ENCODE measurements at regions not wholly inside any gene's neighbourhood (a gene's known extent, or its start where the extent isn't known, plus 50 kb on each side); places are given as distances from the start of the nearest gene placed in this dataset.

- no peaks in the 10 kb centered on the region for H3K36me3 ChIP-seq
- no peak for DNase-seq
- no peak overlapping the region for H3K27ac ChIP-seq
- H3K4me1 ChIP-seq = peaks cover 0 to 4% (median 0%) of the 10 kb centered on the region in 4 donors
- no peak overlapping the region for H3K4me3 ChIP-seq
- TF ChIP-seq POLR2A (IDR thresholded peaks at IDR 0.05) = no peak
- TF ChIP-seq, protein P1, sequence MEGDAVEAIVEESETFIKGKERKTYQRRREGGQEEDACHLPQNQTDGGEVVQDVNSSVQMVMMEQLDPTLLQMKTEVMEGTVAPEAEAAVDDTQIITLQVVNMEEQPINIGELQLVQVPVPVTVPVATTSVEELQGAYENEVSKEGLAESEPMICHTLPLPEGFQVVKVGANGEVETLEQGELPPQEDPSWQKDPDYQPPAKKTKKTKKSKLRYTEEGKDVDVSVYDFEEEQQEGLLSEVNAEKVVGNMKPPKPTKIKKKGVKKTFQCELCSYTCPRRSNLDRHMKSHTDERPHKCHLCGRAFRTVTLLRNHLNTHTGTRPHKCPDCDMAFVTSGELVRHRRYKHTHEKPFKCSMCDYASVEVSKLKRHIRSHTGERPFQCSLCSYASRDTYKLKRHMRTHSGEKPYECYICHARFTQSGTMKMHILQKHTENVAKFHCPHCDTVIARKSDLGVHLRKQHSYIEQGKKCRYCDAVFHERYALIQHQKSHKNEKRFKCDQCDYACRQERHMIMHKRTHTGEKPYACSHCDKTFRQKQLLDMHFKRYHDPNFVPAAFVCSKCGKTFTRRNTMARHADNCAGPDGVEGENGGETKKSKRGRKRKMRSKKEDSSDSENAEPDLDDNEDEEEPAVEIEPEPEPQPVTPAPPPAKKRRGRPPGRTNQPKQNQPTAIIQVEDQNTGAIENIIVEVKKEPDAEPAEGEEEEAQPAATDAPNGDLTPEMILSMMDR (IDR thresholded peaks at IDR 0.05) = no peak
- no peaks in the 10 kb centered on the region for H3K9me3 ChIP-seq
- no peaks in the 10 kb centered on the region for H3K27me3 ChIP-seq
These were observed 167.1 kb downstream of the KCNJ2 start for GRCh38 chr17:70336411-70336810.

- H3K4me3 ChIP-seq = no peak overlapping the region
- no peaks in the 10 kb centered on the region for H3K4me1 ChIP-seq
- TF ChIP-seq POLR2A (IDR thresholded peaks at IDR 0.05) = no peak
- TF ChIP-seq, protein P1 (IDR thresholded peaks at IDR 0.05) = no peak
- H3K36me3 ChIP-seq = no peaks in the 10 kb centered on the region
- DNase-seq = no peak
- H3K27ac ChIP-seq = no peak overlapping the region
- no peaks in the 10 kb centered on the region for H3K27me3 ChIP-seq
- H3K9me3 ChIP-seq = no peaks in the 10 kb centered on the region
These were observed 169.6 kb downstream of the KCNJ2 start for GRCh38 chr17:70338946-70339354.

- Histone ChIP-seq H3K4me1 (no peaks in the 10 kb centered on the region), H3K27ac (no peak overlapping the region), H3K36me3 (no peaks in the 10 kb centered on the region), H3K9me3 (no peaks in the 10 kb centered on the region), H3K27me3 (no peaks in the 10 kb centered on the region), H3K4me3 (no peak overlapping the region)
- TF ChIP-seq POLR2A (IDR thresholded peaks at IDR 0.05) = no peak
- TF ChIP-seq, protein P1 (IDR thresholded peaks at IDR 0.05) = no peak
- no peak for DNase-seq
These were observed 173.8 kb downstream of the KCNJ2 start for GRCh38 chr17:70343114-70343513.

GRCh38 chr17:70344386-70345060, 175.2 kb downstream of the KCNJ2 start:
- no peak for TF ChIP-seq POLR2A (IDR thresholded peaks at IDR 0.05)
- TF ChIP-seq, protein P1 (IDR thresholded peaks at IDR 0.05) = no peak
- Histone ChIP-seq H3K36me3 (no peaks in the 10 kb centered on the region), H3K4me3 (peak overlapping the region in 2 of 4 donors; percentile 1 to 22), H3K27ac (no peak overlapping the region), H3K4me1 (no peaks in the 10 kb centered on the region), H3K27me3 (no peaks in the 10 kb centered on the region), H3K9me3 (no peaks in the 10 kb centered on the region)
- no peak for DNase-seq

- DNase-seq = no peak
- Histone ChIP-seq H3K27ac (no peak overlapping the region), H3K9me3 (no peaks in the 10 kb centered on the region), H3K4me1 (no peaks in the 10 kb centered on the region), H3K36me3 (no peaks in the 10 kb centered on the region), H3K4me3 (no peak overlapping the region), H3K27me3 (no peaks in the 10 kb centered on the region)
- TF ChIP-seq, protein P1 (IDR thresholded peaks at IDR 0.05) = no peak
- TF ChIP-seq POLR2A (IDR thresholded peaks at IDR 0.05) = no peak
These were observed 175.7 kb downstream of the KCNJ2 start for GRCh38 chr17:70345061-70345460.

Data from Peyer's patch (tissue), 4 donors.